Fibroblast of peridontal ligament (primary cell): ENCODE measurements at regions not wholly inside any gene's neighbourhood (a gene's known extent, or its start where the extent isn't known, plus 50 kb on each side); places are given as distances from the start of the nearest gene placed in this dataset.
A peak's percentile ranks its signal among the peaks of the same experiment; 100 is the strongest.

Source experiments
- DNase-seq: peaks from one replicate; pipeline ENCODE4 v3.0.0-alpha.2; 2010; ENCODE audit errors: extremely low read depth

DNA sequence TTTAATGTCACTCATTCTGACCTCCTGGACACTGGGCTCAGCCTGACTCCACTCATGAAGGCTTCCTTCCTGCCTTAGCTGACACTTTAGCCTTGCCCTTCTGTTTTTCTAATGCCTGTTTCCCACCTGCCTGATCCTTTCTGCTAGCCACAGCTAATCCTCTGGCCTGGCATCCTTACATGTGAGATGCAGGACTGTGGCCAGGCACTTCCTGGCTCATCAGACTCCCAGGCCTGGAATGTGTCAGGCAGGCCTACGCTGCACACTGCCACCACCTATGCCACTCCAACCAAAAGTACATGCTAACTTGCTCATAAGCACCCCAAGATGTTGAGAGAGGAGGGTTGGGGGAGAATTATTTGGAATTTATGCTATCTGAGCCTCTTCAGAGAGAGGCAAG is 138.8 kb upstream of the NALF2 start:
- no peak for DNase-seq

DNA sequence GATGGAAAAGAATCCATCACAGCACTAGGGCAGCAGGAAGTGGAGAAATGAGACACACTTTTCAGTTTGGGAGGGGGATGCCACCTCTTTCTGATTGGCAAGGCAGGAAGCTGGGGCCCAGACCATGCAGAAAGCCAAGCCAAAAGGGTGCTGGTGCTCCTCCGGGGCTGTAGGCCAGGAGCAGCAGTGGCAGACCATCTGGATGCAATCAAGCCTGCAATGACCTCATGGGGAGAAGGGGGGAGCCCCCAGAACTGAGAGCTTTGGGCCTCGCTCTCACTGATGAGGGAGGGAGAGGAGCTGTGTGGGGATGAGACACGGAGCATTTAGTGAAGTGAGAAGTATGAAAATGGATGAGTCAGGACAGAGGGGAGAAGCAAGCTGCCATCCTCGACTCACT is 141.3 kb upstream of the NALF2 start:
- DNase-seq: peak; percentile 64

GRCh38 chrX:69362354-69362753 is 141.8 kb upstream of the NALF2 start:
- no peak for DNase-seq

DNA sequence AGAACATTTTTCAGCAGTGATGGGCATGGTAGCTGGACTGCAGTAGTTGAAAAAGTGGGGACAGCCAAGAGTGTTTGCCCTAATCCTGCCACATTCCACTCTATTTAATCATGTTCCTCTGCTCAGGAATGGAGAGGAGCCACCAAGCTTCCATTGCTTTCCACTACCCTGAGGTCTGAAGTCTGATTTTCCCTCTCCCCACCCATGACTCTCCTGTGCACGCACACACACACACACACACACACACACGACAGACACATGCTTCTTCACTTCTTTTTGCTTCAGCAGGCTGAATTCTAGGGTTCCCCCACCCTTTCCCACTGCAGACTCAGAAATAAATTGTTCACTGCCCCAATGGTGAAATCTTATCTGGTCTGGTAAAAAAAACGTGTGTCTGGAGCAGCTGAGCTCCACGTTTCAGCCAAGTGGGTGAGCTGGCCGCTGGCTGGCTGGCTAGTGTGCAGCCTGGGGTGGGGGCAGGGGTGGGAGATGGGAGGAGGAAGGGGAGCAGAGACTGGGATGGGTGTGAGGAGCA is 142.7 kb upstream of the NALF2 start:
- DNase-seq: peak; percentile 50

- DNase-seq: no peak
Observed at GRCh38 chrX:69357317-69357716, 146.8 kb upstream of the NALF2 start.

- DNase-seq: no peak
Observed at GRCh38 chrX:69324851-69325250, 159.6 kb upstream of the PJA1 start.

GRCh38 chrX:69323786-69324720 is 158.8 kb upstream of the PJA1 start:
- DNase-seq: no peak

- no peak for DNase-seq
Observed at GRCh38 chrX:69321789-69322188, 156.5 kb upstream of the PJA1 start.

DNA sequence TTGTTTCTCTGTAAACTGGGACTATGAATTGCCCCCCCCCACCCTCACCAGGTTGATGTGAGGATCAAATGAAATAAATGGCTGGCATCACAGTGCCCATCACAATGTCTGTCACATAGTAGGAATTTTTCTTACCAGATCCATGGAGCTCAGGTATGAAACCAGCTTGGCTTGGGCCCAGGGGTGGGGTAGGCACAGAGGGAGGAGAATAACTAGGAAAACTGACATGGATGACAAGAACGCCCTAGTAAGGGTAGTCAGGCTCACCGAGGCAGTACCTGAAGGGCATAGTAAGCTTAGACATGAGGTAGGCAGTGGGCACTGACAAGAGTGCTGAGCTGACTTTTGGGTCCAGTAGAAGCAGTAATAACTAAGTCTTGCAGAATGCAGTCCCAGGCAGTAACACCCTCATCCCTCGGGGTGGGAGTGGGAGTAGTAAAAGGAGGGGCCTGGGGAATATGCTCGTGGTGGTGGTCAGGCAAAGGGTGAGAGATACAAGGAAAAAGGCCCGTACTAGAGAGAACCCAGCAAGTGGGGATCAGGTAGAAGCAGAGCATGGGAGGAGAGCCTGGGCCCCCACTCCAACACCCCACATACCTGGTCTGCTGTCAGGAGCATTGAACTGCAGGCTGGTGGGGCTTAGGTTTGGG is 155.9 kb upstream of the PJA1 start:
- no peak for DNase-seq

DNA sequence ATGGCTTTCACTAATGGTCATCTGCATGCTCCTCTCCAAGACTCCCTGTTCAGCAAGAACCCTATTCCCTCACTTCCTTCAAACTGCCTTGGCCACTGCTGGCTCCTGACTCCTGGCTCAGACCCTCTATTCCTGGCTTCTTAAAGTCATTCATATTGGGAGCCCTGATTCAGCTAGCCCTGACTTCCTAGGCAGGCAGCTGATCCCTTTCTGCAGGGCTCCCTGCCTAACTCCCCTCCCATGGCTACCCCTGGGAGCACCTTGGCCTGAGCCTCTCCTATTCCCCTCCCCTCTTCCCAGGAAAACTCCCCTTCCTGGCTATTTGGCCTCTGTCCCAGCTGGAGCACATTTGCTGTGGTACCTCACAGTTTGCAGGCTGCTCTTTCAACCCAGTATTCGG is 154.9 kb upstream of the PJA1 start:
- DNase-seq: no peak

- DNase-seq: no peak
Observed at GRCh38 chrX:69319376-69319775, 154.1 kb upstream of the PJA1 start.

- no peak for DNase-seq
Observed at GRCh38 chrX:69318651-69319340, 153.5 kb upstream of the PJA1 start.

- no peak for DNase-seq
Observed at GRCh38 chrX:69317721-69318120, 152.5 kb upstream of the PJA1 start.

DNA sequence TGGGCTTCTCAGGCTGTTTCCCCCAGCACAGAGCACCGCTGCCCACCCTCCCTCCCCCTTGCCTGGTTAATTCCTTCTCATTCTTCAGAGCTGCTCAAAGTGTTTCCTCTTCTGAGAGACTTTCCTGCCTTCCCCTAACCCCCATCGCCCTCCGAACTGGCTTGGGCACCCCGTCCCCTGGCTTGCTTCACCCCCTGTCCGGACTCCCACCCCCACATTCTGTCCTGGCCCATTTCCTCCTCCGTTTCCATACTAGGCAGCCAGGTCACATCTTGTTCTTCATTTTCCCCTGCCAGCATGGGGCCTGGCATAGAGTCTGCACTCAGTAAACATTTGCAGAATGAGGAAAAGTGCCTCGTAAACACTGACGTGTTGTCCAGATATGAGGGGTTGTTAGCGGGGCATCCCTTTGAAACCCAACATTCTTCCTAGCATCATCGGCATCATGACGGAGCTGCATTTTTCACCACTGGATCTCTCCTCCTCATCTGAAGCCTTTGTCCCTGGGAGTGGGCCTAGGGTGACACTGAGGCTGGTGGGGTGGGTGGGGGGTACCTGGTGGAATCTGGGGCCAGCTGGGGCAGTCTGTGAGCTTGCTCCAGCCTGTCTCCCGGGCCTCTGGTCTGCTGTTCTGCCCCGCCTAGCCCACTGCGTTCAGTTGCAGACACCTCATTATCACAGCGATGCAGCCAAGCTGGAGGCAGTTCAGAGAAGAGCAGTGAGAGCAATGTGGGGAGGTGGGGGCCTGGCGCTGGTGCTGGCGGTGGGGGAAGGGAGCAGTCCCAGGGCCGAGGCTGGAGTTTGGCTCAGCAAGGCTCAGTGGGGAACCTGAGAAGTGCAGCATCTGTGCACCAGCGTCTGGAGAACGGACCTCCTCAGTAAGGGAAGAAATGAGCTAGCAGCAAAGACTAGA is 149.4 kb upstream of the PJA1 start:
- no peak for DNase-seq

- no peak for DNase-seq
Observed at GRCh38 chrX:69313617-69314290, 148.5 kb upstream of the PJA1 start.

GRCh38 chrX:69311936-69312670 is 146.8 kb upstream of the PJA1 start:
- no peak for DNase-seq

GRCh38 chrX:69309074-69309792 is 144.0 kb upstream of the PJA1 start:
- DNase-seq: no peak

DNA sequence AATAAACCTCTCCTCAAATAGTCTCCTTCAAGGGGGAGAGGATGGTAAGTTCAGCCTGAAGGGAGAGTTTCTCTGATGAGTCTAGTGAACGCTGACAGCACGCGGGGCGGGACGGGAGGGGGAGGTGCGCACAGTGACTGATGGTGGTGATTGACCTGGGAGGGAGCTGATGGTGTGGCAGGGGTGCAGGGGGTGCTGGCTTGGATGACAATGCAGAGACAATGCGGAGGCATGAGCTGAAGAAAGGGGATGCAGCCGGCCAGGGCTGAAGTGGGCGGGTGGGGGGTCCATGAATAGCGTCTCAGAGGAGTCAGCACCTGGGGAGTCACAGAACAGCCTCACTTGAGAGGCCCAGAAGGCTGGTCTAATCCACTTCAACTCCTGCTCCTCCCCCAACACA is 142.5 kb upstream of the PJA1 start:
- no peak for DNase-seq

DNA sequence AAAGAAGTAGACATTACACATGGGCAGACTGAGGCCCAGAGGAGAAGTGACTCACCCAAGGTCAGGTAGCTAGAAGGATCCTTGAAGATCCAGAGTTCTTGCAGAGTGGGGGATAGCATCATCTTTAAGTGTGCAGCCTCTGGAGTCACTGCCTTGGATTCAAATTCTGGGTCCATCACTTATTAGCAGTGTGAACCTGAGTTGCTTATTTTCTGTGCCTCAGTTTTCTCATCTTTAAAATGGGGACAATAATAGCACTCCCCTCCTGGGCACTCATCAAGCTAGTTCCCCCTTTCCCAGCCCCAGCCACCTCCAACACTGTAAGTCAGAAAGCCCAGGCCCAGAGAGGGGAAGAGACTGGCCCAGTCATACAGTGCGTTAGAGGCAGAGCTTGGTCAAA is 141.8 kb upstream of the PJA1 start:
- no peak for DNase-seq

GRCh38 chrX:69306063-69306404 is 140.8 kb upstream of the PJA1 start:
- no peak for DNase-seq
